ENCODE measurements at regions not wholly inside any gene's neighbourhood (a gene's known extent, or its start where the extent isn't known, plus 50 kb on each side); places are given as distances from the start of the nearest gene placed in this dataset.
"Not testable (repeated sequence)": the region's sequence is repeated elsewhere in the genome, so short reads cannot be mapped to it uniquely, and the experiment has no call there.

- peaks cover 2% of the 10 kb centered on the region for H3K27me3 Mint-ChIP-seq
- peaks cover 19% of the 10 kb centered on the region for H3K9me3 Mint-ChIP-seq (ENCODE audit: low read depth)
- H3K36me3 Mint-ChIP-seq = no peaks in the 10 kb centered on the region
- H3K27ac Mint-ChIP-seq = no peak overlapping the region
- no peak overlapping the region for H3K4me3 Mint-ChIP-seq
- H3K4me1 Mint-ChIP-seq (ENCODE audit: low read depth) = no peaks in the 10 kb centered on the region
Observed at GRCh38 chr1:14160781-14161180, 437.7 kb upstream of the KAZN start.

GRCh38 chr1:14163246-14163645 lies 435.2 kb upstream of the KAZN start:
- no peaks in the 10 kb centered on the region for H3K36me3 Mint-ChIP-seq
- no peaks in the 10 kb centered on the region for H3K4me1 Mint-ChIP-seq (ENCODE audit: low read depth)
- peaks cover 7% of the 10 kb centered on the region for H3K9me3 Mint-ChIP-seq (ENCODE audit: low read depth)
- H3K27me3 Mint-ChIP-seq = peaks cover 2% of the 10 kb centered on the region
- H3K27ac Mint-ChIP-seq = no peak overlapping the region
- no peak overlapping the region for H3K4me3 Mint-ChIP-seq

- H3K4me3 Mint-ChIP-seq = no peak overlapping the region
Observed at GRCh38 chr1:14165371-14165801, 433.1 kb upstream of the KAZN start.

GRCh38 chr1:14167884-14168283 lies 430.6 kb upstream of the KAZN start:
- Mint-ChIP-seq H3K27me3 (peaks cover 4% of the 10 kb centered on the region), H3K36me3 (no peaks in the 10 kb centered on the region), H3K9me3 (ENCODE audit: low read depth) (peaks cover 2% of the 10 kb centered on the region), H3K4me3 (no peak overlapping the region), H3K27ac (no peak overlapping the region), H3K4me1 (ENCODE audit: low read depth) (no peaks in the 10 kb centered on the region)

More at GRCh38 chr1:14165371-14165801, 433.1 kb upstream of the KAZN start:
- no peaks in the 10 kb centered on the region for H3K4me1 Mint-ChIP-seq (ENCODE audit: low read depth)
- peaks cover 4% of the 10 kb centered on the region for H3K9me3 Mint-ChIP-seq (ENCODE audit: low read depth)
- no peaks in the 10 kb centered on the region for H3K36me3 Mint-ChIP-seq
- H3K27ac Mint-ChIP-seq = no peak overlapping the region
- peaks cover 4% of the 10 kb centered on the region for H3K27me3 Mint-ChIP-seq

GRCh38 chr1:14168326-14169063 lies 430.0 kb upstream of the KAZN start:
- no peaks in the 10 kb centered on the region for H3K4me1 Mint-ChIP-seq (ENCODE audit: low read depth)
- no peak overlapping the region for H3K27ac Mint-ChIP-seq
- H3K36me3 Mint-ChIP-seq = no peaks in the 10 kb centered on the region
- peaks cover 4% of the 10 kb centered on the region for H3K27me3 Mint-ChIP-seq
- no peaks in the 10 kb centered on the region for H3K9me3 Mint-ChIP-seq (ENCODE audit: low read depth)
- no peak overlapping the region for H3K4me3 Mint-ChIP-seq

GRCh38 chr1:14173598-14173997 lies 424.9 kb upstream of the KAZN start:
- no peak overlapping the region for H3K27ac Mint-ChIP-seq
- no peaks in the 10 kb centered on the region for H3K4me1 Mint-ChIP-seq (ENCODE audit: low read depth)
- H3K27me3 Mint-ChIP-seq = peaks cover 3% of the 10 kb centered on the region
- H3K36me3 Mint-ChIP-seq = no peaks in the 10 kb centered on the region
- H3K4me3 Mint-ChIP-seq = no peak overlapping the region
- H3K9me3 Mint-ChIP-seq (ENCODE audit: low read depth) = no peaks in the 10 kb centered on the region

GRCh38 chr1:14177866-14178265 lies 420.6 kb upstream of the KAZN start:
- not testable (repeated sequence) for H3K27ac Mint-ChIP-seq; H3K36me3 Mint-ChIP-seq; H3K27me3 Mint-ChIP-seq; H3K9me3 Mint-ChIP-seq (ENCODE audit: low read depth); H3K4me1 Mint-ChIP-seq (ENCODE audit: low read depth); H3K4me3 Mint-ChIP-seq

GRCh38 chr1:14180738-14181137 lies 417.7 kb upstream of the KAZN start:
- no peaks in the 10 kb centered on the region for H3K36me3 Mint-ChIP-seq
- no peaks in the 10 kb centered on the region for H3K9me3 Mint-ChIP-seq (ENCODE audit: low read depth)
- H3K4me1 Mint-ChIP-seq (ENCODE audit: low read depth) = peaks cover 9% of the 10 kb centered on the region
- H3K27ac Mint-ChIP-seq = no peak overlapping the region
- H3K4me3 Mint-ChIP-seq = no peak overlapping the region
- peaks cover 9% of the 10 kb centered on the region for H3K27me3 Mint-ChIP-seq

GRCh38 chr1:14181191-14181795 lies 417.2 kb upstream of the KAZN start:
- no peaks in the 10 kb centered on the region for H3K36me3 Mint-ChIP-seq
- peaks cover 9% of the 10 kb centered on the region for H3K4me1 Mint-ChIP-seq (ENCODE audit: low read depth)
- H3K4me3 Mint-ChIP-seq = no peak overlapping the region
- peaks cover 11% of the 10 kb centered on the region for H3K27me3 Mint-ChIP-seq
- H3K27ac Mint-ChIP-seq = no peak overlapping the region
- H3K9me3 Mint-ChIP-seq (ENCODE audit: low read depth) = no peaks in the 10 kb centered on the region

- H3K4me1 Mint-ChIP-seq (ENCODE audit: low read depth) = peaks cover 9% of the 10 kb centered on the region
- H3K9me3 Mint-ChIP-seq (ENCODE audit: low read depth) = no peaks in the 10 kb centered on the region
- H3K36me3 Mint-ChIP-seq = no peaks in the 10 kb centered on the region
- no peak overlapping the region for H3K27ac Mint-ChIP-seq
- no peak overlapping the region for H3K4me3 Mint-ChIP-seq
- peaks cover 13% of the 10 kb centered on the region for H3K27me3 Mint-ChIP-seq
Observed at GRCh38 chr1:14182856-14183255, 415.6 kb upstream of the KAZN start.

GRCh38 chr1:14183329-14183728 lies 415.2 kb upstream of the KAZN start:
- H3K27ac Mint-ChIP-seq = no peak overlapping the region
- peaks cover 13% of the 10 kb centered on the region for H3K27me3 Mint-ChIP-seq

GRCh38 chr1:14184454-14184853 lies 414.0 kb upstream of the KAZN start:
- Mint-ChIP-seq H3K4me1 (ENCODE audit: low read depth) (peaks cover 9% of the 10 kb centered on the region), H3K27ac (no peak overlapping the region), H3K36me3 (no peaks in the 10 kb centered on the region), H3K4me3 (no peak overlapping the region), H3K9me3 (ENCODE audit: low read depth) (no peaks in the 10 kb centered on the region), H3K27me3 (peaks cover 13% of the 10 kb centered on the region)

More at GRCh38 chr1:14183329-14183728, 415.2 kb upstream of the KAZN start:
- Mint-ChIP-seq H3K36me3 (no peaks in the 10 kb centered on the region), H3K4me1 (ENCODE audit: low read depth) (peaks cover 9% of the 10 kb centered on the region), H3K4me3 (no peak overlapping the region), H3K9me3 (ENCODE audit: low read depth) (no peaks in the 10 kb centered on the region)

GRCh38 chr1:14189381-14189780 lies 409.1 kb upstream of the KAZN start:
- H3K4me1 Mint-ChIP-seq (ENCODE audit: low read depth) = no peaks in the 10 kb centered on the region
- no peak overlapping the region for H3K27ac Mint-ChIP-seq
- H3K27me3 Mint-ChIP-seq = peaks cover 6% of the 10 kb centered on the region
- no peak overlapping the region for H3K4me3 Mint-ChIP-seq
- no peaks in the 10 kb centered on the region for H3K36me3 Mint-ChIP-seq
- no peaks in the 10 kb centered on the region for H3K9me3 Mint-ChIP-seq (ENCODE audit: low read depth)

GRCh38 chr1:14190508-14190907 lies 408.0 kb upstream of the KAZN start:
- H3K4me1 Mint-ChIP-seq (ENCODE audit: low read depth) = no peaks in the 10 kb centered on the region
- no peak overlapping the region for H3K4me3 Mint-ChIP-seq
- H3K9me3 Mint-ChIP-seq (ENCODE audit: low read depth) = no peaks in the 10 kb centered on the region
- peaks cover 5% of the 10 kb centered on the region for H3K27me3 Mint-ChIP-seq
- H3K27ac Mint-ChIP-seq = no peak overlapping the region
- H3K36me3 Mint-ChIP-seq = no peaks in the 10 kb centered on the region

- Mint-ChIP-seq H3K4me1 (ENCODE audit: low read depth) (no peaks in the 10 kb centered on the region), H3K9me3 (ENCODE audit: low read depth) (no peaks in the 10 kb centered on the region), H3K27me3 (no peaks in the 10 kb centered on the region), H3K36me3 (no peaks in the 10 kb centered on the region), H3K4me3 (no peak overlapping the region), H3K27ac (no peak overlapping the region)
Observed at GRCh38 chr1:14194511-14194910, 404.0 kb upstream of the KAZN start.

- Mint-ChIP-seq H3K4me1 (ENCODE audit: low read depth) (no peaks in the 10 kb centered on the region), H3K9me3 (ENCODE audit: low read depth) (peaks cover under 1% of the 10 kb centered on the region), H3K4me3 (no peak overlapping the region), H3K36me3 (no peaks in the 10 kb centered on the region), H3K27me3 (peaks cover 2% of the 10 kb centered on the region), H3K27ac (no peak overlapping the region)
Observed at GRCh38 chr1:14205066-14205465, 393.4 kb upstream of the KAZN start.
